HG03575 (cell line): ENCODE measurements at regions not wholly inside any gene's neighbourhood (a gene's known extent, or its start where the extent isn't known, plus 50 kb on each side); places are given as distances from the start of the nearest gene placed in this dataset.
"Not testable (repeated sequence)": the region's sequence is repeated elsewhere in the genome, so short reads cannot be mapped to it uniquely, and the experiment has no call there.

Source experiments
- ATAC-seq: cut with Tn5 transposase; IDR thresholded peaks from one replicate; pipeline ENCODE4 v1.9.1; 2021; ENCODE audit not compliant: unreplicated experiment, insufficient number of reproducible peaks, low FRiP score; ENCODE audit errors: extremely low read depth

- no peak for ATAC-seq
Measured at GRCh38 chr2:7437716-7438632, 520.8 kb downstream of the RNF144A start.

- ATAC-seq, result no peak
Measured at GRCh38 chr2:7438855-7439254, 521.6 kb downstream of the RNF144A start.

GRCh38 chr2:7440977-7441376 is 523.8 kb downstream of the RNF144A start:
- no peak for ATAC-seq

- not testable (repeated sequence) for ATAC-seq
Measured at GRCh38 chr2:7441841-7442240, 524.6 kb downstream of the RNF144A start.

- ATAC-seq, result no peak
Measured at GRCh38 chr2:7444626-7445025, 527.4 kb downstream of the RNF144A start.

- ATAC-seq, result no peak
Measured at GRCh38 chr2:7448578-7449264, 531.5 kb downstream of the RNF144A start.

- no peak for ATAC-seq
Measured at GRCh38 chr2:7449298-7449697, 532.1 kb downstream of the RNF144A start.

GRCh38 chr2:7450188-7450832 is 533.1 kb downstream of the RNF144A start:
- no peak for ATAC-seq

- no peak for ATAC-seq
Measured at GRCh38 chr2:7450833-7451190, 533.6 kb downstream of the RNF144A start.

GRCh38 chr2:7452110-7452876 is 535.1 kb downstream of the RNF144A start:
- ATAC-seq, result no peak

- no peak for ATAC-seq
Measured at GRCh38 chr2:7454592-7454991, 537.4 kb downstream of the RNF144A start.

GRCh38 chr2:7456762-7457161 is 539.5 kb downstream of the RNF144A start:
- no peak for ATAC-seq

- no peak for ATAC-seq
Measured at GRCh38 chr2:7458066-7458465, 540.9 kb downstream of the RNF144A start.

GRCh38 chr2:7467782-7468447 is 550.7 kb downstream of the RNF144A start:
- ATAC-seq, result no peak

- ATAC-seq, result no peak
Measured at GRCh38 chr2:7468448-7468828, 551.2 kb downstream of the RNF144A start.

GRCh38 chr2:7468955-7469354 is 551.7 kb downstream of the RNF144A start:
- no peak for ATAC-seq

GRCh38 chr2:7471185-7471584 is 554.0 kb downstream of the RNF144A start:
- ATAC-seq, result no peak

GRCh38 chr2:7472465-7472864 is 555.3 kb downstream of the RNF144A start:
- ATAC-seq, result no peak
